ENCODE measurements at regions not wholly inside any gene's neighbourhood (a gene's known extent, or its start where the extent isn't known, plus 50 kb on each side); places are given as distances from the start of the nearest gene placed in this dataset.

- Histone ChIP-seq H3K9me3 (ENCODE audit: insufficient read depth, low read depth, low read length) (no peaks in the 10 kb centered on the region), H3K27ac (ENCODE audit: low read depth, low read length) (peak overlapping the region; percentile 96), H3K9ac (ENCODE audit: low read depth, low read length) (peak overlapping the region; percentile 50; the same call in 1 of the 2 replicates), H3K27me3 (ENCODE audit: insufficient read depth, low read length) (no peaks in the 10 kb centered on the region), H3K4me1 (ENCODE audit: insufficient read depth, low read length) (peaks cover 17% of the 10 kb centered on the region), H3K36me3 (ENCODE audit: insufficient read depth, low read length) (no peaks in the 10 kb centered on the region), H3K4me3 (ENCODE audit: low read length) (no peak overlapping the region)
- 5% methylated on average over 2 of the region's 3 CpGs for WGBS
Observed at GRCh38 chrX:4382273-4382672, 668.8 kb upstream of the PRKX start.

- Histone ChIP-seq H3K36me3 (ENCODE audit: insufficient read depth, low read length) (no peaks in the 10 kb centered on the region), H3K27ac (ENCODE audit: low read depth, low read length) (peak overlapping the region; percentile 96), H3K4me3 (ENCODE audit: low read length) (no peak overlapping the region), H3K27me3 (ENCODE audit: insufficient read depth, low read length) (no peaks in the 10 kb centered on the region), H3K4me1 (ENCODE audit: insufficient read depth, low read length) (peaks cover 17% of the 10 kb centered on the region), H3K9me3 (ENCODE audit: insufficient read depth, low read depth, low read length) (no peaks in the 10 kb centered on the region), H3K9ac (ENCODE audit: low read depth, low read length) (no peak overlapping the region)
Observed at GRCh38 chrX:4380710-4381109, 667.3 kb upstream of the PRKX start.

- H3K4me3 ChIP-seq (ENCODE audit: low read length) = no peak overlapping the region
- H3K9me3 ChIP-seq (ENCODE audit: insufficient read depth, low read depth, low read length) = no peaks in the 10 kb centered on the region
- H3K4me1 ChIP-seq (ENCODE audit: insufficient read depth, low read length) = peaks cover 17% of the 10 kb centered on the region
- 93% methylated on average over 1 of the region's 1 CpG for WGBS
- no peaks in the 10 kb centered on the region for H3K36me3 ChIP-seq (ENCODE audit: insufficient read depth, low read length)
- no peaks in the 10 kb centered on the region for H3K27me3 ChIP-seq (ENCODE audit: insufficient read depth, low read length)
- no peak overlapping the region for H3K27ac ChIP-seq (ENCODE audit: low read depth, low read length)
- H3K9ac ChIP-seq (ENCODE audit: low read depth, low read length) = no peak overlapping the region
Observed at GRCh38 chrX:4379071-4379470, 665.6 kb upstream of the PRKX start.

DNA sequence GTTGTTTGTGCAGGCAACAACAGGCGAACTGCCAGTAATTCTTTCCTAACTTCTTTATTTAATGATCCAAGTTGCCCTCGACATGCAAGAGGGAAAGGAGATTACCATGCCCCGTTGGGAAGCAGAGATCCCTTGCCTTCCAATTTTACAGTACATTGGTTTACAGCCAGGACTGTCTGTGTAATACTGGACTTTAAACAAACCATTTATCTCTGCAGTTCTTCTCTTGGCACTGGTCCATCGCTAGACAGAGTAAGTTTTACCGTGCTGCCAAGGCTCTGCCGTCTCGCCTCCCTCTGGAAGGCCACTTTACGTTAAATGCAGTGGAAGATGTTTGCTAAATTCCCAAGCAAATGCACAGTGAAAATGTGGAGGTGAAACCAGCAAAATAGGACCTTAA is 660.3 kb upstream of the PRKX start:
- H3K27me3 ChIP-seq (ENCODE audit: insufficient read depth, low read length) = no peaks in the 10 kb centered on the region
- H3K4me3 ChIP-seq (ENCODE audit: low read length) = no peak overlapping the region
- no peaks in the 10 kb centered on the region for H3K36me3 ChIP-seq (ENCODE audit: insufficient read depth, low read length)
- WGBS = 95% methylated on average over 8 of the region's 8 CpGs
- H3K9me3 ChIP-seq (ENCODE audit: insufficient read depth, low read depth, low read length) = no peaks in the 10 kb centered on the region
- no peak overlapping the region for H3K9ac ChIP-seq (ENCODE audit: low read depth, low read length)
- H3K4me1 ChIP-seq (ENCODE audit: insufficient read depth, low read length) = no peaks in the 10 kb centered on the region
- H3K27ac ChIP-seq (ENCODE audit: low read depth, low read length) = no peak overlapping the region

- no CpG with 5 or more reads among the region's 3 CpGs for WGBS
Observed at GRCh38 chrX:4358577-4358976, 645.1 kb upstream of the PRKX start.

GRCh38 chrX:4322916-4323315 is 609.5 kb upstream of the PRKX start:
- no peaks in the 10 kb centered on the region for H3K27me3 ChIP-seq (ENCODE audit: insufficient read depth, low read length)
- no peaks in the 10 kb centered on the region for H3K36me3 ChIP-seq (ENCODE audit: insufficient read depth, low read length)
- no peak overlapping the region for H3K27ac ChIP-seq (ENCODE audit: low read depth, low read length)
- no peak overlapping the region for H3K4me3 ChIP-seq (ENCODE audit: low read length)
- 0 out of 2 replicates have a peak, but pooled peaks cover 6% of the 10 kb centered on the region for H3K4me1 ChIP-seq (ENCODE audit: insufficient read depth, low read length)
- WGBS = 90% methylated on average over 2 of the region's 5 CpGs
- no peak overlapping the region for H3K9ac ChIP-seq (ENCODE audit: low read depth, low read length)
- no peaks in the 10 kb centered on the region for H3K9me3 ChIP-seq (ENCODE audit: insufficient read depth, low read depth, low read length)

More at GRCh38 chrX:4358577-4358976, 645.1 kb upstream of the PRKX start:
- Histone ChIP-seq H3K9me3 (ENCODE audit: insufficient read depth, low read depth, low read length) (no peaks in the 10 kb centered on the region), H3K27ac (ENCODE audit: low read depth, low read length) (no peak overlapping the region), H3K36me3 (ENCODE audit: insufficient read depth, low read length) (no peaks in the 10 kb centered on the region), H3K4me3 (ENCODE audit: low read length) (no peak overlapping the region), H3K27me3 (ENCODE audit: insufficient read depth, low read length) (no peaks in the 10 kb centered on the region), H3K4me1 (ENCODE audit: insufficient read depth, low read length) (no peaks in the 10 kb centered on the region), H3K9ac (ENCODE audit: low read depth, low read length) (no peak overlapping the region)

DNA sequence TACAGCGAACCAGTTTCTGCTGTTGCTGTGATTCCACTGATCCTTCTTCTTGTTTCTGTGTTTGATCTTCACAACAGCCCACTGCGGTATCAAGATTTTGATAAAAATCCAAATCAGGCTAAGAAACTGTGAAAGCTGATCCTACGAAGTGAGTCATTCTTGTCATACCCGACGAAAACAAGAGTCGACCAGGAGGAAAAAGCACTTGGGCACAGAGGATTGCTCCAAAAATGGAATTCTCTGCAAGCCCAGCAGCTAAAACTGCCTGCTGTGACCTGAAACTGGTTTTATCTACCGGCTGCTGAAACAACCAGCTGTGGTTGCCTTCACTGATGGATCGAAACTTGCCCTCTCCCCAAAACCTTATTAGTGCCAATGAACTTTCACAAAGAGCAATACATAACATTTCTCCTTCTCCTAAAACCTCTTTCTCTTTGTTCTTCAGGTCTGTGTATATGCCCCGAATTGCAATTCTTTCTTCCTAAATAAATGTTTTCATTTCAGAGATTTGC is 607.0 kb upstream of the PRKX start:
- H3K4me3 ChIP-seq (ENCODE audit: low read length) = no peak overlapping the region
- WGBS = 67% methylated on average over 9 of the region's 9 CpGs
- H3K4me1 ChIP-seq (ENCODE audit: insufficient read depth, low read length) = 0 out of 2 replicates have a peak, but pooled peaks cover 6% of the 10 kb centered on the region
- H3K9me3 ChIP-seq (ENCODE audit: insufficient read depth, low read depth, low read length) = no peaks in the 10 kb centered on the region
- no peak overlapping the region for H3K27ac ChIP-seq (ENCODE audit: low read depth, low read length)
- no peaks in the 10 kb centered on the region for H3K36me3 ChIP-seq (ENCODE audit: insufficient read depth, low read length)
- no peaks in the 10 kb centered on the region for H3K27me3 ChIP-seq (ENCODE audit: insufficient read depth, low read length)
- no peak overlapping the region for H3K9ac ChIP-seq (ENCODE audit: low read depth, low read length)

DNA sequence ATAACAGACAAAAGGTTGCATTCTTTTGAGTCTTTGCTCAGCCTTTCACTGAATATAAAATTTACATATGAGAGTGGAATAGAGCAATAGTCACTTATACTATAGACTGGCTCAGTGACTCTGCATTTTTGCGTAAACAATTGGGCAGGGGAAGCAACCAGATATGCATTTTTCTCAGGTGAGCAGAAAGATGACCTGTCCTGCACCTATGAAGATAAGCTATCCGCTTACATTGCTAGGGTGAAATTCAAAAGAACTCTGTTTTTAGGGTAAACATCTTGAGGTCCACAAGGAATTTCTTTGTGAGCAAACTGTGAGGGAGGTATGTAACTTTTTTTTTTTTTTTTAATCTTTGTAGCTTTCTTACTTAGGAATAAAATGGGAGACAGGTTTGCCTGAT is 602.4 kb upstream of the PRKX start:
- 86% methylated on average over 2 of the region's 2 CpGs for WGBS
- Histone ChIP-seq H3K27ac (ENCODE audit: low read depth, low read length) (no peak overlapping the region), H3K4me3 (ENCODE audit: low read length) (no peak overlapping the region), H3K9me3 (ENCODE audit: insufficient read depth, low read depth, low read length) (no peaks in the 10 kb centered on the region), H3K4me1 (ENCODE audit: insufficient read depth, low read length) (0 out of 2 replicates have a peak, but pooled peaks cover 6% of the 10 kb centered on the region), H3K36me3 (ENCODE audit: insufficient read depth, low read length) (no peaks in the 10 kb centered on the region), H3K9ac (ENCODE audit: low read depth, low read length) (no peak overlapping the region), H3K27me3 (ENCODE audit: insufficient read depth, low read length) (no peaks in the 10 kb centered on the region)

DNA sequence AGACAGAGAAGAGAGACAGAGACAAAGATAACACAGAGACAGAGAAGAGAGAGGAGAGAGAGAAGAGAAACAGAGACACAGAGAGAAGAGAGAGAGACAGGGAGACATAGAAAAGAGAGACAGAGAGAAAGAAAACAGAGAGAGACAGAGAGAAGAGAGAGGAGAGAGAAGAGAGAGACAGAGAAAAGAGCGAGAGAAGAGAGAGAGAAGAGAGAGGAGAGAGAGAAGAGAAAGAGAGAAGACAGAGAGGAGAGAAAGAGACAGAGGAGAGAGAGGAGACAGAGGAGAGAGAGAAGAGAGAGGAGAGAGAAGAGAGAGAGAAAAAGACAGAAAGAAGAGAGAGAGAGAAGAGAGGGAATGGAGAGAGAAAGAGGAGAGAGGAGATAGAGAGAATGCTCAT is 601.1 kb upstream of the PRKX start:
- Histone ChIP-seq H3K36me3 (ENCODE audit: insufficient read depth, low read length) (no peaks in the 10 kb centered on the region), H3K4me1 (ENCODE audit: insufficient read depth, low read length) (no peaks in the 10 kb centered on the region), H3K27ac (ENCODE audit: low read depth, low read length) (no peak overlapping the region), H3K9ac (ENCODE audit: low read depth, low read length) (no peak overlapping the region), H3K4me3 (ENCODE audit: low read length) (no peak overlapping the region), H3K9me3 (ENCODE audit: insufficient read depth, low read depth, low read length) (no peaks in the 10 kb centered on the region), H3K27me3 (ENCODE audit: insufficient read depth, low read length) (no peaks in the 10 kb centered on the region)
- 94% methylated on average over 1 of the region's 1 CpG for WGBS

DNA sequence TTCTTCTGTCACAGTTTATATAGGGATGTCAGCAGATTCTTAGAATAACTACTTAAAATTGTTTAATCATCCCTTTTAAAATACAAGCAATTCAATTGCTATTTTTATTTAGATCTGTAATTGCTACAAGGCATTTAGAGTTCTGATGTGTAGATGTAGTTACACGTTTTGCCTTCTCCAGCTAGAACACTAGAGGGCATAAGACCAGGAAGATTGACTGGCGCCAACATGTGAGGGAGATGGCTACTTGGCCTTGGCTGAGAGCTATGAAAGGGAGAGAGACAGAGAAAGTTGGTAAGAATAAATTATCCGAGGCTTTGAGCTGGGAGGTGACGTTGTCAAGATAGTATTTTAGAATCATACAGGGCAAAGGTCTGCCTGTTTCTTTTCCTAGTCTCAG is 563.7 kb upstream of the PRKX start:
- H3K27ac ChIP-seq (ENCODE audit: low read depth, low read length) = no peak overlapping the region
- H3K4me3 ChIP-seq (ENCODE audit: low read length) = no peak overlapping the region
- 82% methylated on average over 3 of the region's 4 CpGs for WGBS
- no peaks in the 10 kb centered on the region for H3K27me3 ChIP-seq (ENCODE audit: insufficient read depth, low read length)
- H3K9ac ChIP-seq (ENCODE audit: low read depth, low read length) = no peak overlapping the region
- no peaks in the 10 kb centered on the region for H3K4me1 ChIP-seq (ENCODE audit: insufficient read depth, low read length)
- 0 out of 2 replicates have a peak, but pooled peaks cover under 1% of the 10 kb centered on the region for H3K9me3 ChIP-seq (ENCODE audit: insufficient read depth, low read depth, low read length)
- no peaks in the 10 kb centered on the region for H3K36me3 ChIP-seq (ENCODE audit: insufficient read depth, low read length)

DNA sequence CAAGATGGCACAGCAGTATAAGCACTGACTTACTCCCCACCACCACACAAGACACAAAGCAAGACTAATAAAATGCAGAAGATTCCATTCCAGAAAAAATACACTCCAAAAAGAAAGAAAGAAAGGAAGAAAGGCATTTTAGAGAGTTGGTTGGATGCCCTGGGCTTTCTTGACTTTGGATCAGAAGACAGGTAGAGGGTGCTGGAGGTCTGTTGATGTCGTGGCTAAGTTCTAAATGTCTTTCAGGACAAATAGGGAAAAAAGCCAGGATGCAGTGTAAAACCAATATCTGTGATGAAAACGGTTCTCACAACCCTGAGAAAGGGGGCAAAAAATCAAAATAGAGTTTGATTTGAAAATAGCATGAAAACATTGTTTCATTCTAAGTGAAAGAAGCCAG is 555.2 kb upstream of the PRKX start:
- no peak overlapping the region for H3K4me3 ChIP-seq (ENCODE audit: low read length)
- no peaks in the 10 kb centered on the region for H3K36me3 ChIP-seq (ENCODE audit: insufficient read depth, low read length)
- 51% methylated on average over 2 of the region's 2 CpGs for whole genome bisulfite sequencing

DNA sequence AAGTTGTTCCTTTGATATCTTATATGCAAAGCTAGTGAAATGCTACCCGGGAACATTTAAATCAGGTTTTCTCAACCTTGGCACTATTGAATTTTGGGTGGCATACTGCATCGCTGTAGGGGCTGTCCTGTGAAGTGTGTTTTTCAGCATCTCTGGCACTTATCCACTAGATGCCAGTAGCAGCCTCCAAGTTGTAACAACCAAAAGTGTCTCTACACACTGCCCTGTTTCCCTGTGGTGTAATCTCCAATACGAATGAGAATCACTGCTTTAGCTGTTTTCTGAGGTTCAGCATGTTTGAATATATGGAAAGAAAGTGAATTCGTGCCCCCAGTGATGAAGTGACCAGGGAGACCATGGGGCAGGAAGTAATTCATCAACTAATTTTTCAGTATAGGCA is 551.6 kb upstream of the PRKX start:
- Histone ChIP-seq H3K27ac (ENCODE audit: low read depth, low read length) (no peak overlapping the region), H3K27me3 (ENCODE audit: insufficient read depth, low read length) (no peaks in the 10 kb centered on the region), H3K4me3 (ENCODE audit: low read length) (no peak overlapping the region), H3K36me3 (ENCODE audit: insufficient read depth, low read length) (no peaks in the 10 kb centered on the region), H3K9ac (ENCODE audit: low read depth, low read length) (no peak overlapping the region), H3K4me1 (ENCODE audit: insufficient read depth, low read length) (peaks cover 7% of the 10 kb centered on the region), H3K9me3 (ENCODE audit: insufficient read depth, low read depth, low read length) (no peaks in the 10 kb centered on the region)
- WGBS = 97% methylated on average over 4 of the region's 4 CpGs

More for the DNA sequence above, 555.2 kb upstream of the PRKX start:
- Histone ChIP-seq H3K4me1 (ENCODE audit: insufficient read depth, low read length) (peaks cover 7% of the 10 kb centered on the region), H3K9ac (ENCODE audit: low read depth, low read length) (no peak overlapping the region), H3K27ac (ENCODE audit: low read depth, low read length) (no peak overlapping the region), H3K9me3 (ENCODE audit: insufficient read depth, low read depth, low read length) (no peaks in the 10 kb centered on the region), H3K27me3 (ENCODE audit: insufficient read depth, low read length) (no peaks in the 10 kb centered on the region)
